ENCODE measurements at regions not wholly inside any gene's neighbourhood (a gene's known extent, or its start where the extent isn't known, plus 50 kb on each side); places are given as distances from the start of the nearest gene placed in this dataset.
"Not testable (repeated sequence)": the region's sequence is repeated elsewhere in the genome, so short reads cannot be mapped to it uniquely, and the experiment has no call there.

- no peak for DNase-seq
Observed at GRCh38 chr2:10225291-10226037, 77.2 kb upstream of the HPCAL1 start.

DNA sequence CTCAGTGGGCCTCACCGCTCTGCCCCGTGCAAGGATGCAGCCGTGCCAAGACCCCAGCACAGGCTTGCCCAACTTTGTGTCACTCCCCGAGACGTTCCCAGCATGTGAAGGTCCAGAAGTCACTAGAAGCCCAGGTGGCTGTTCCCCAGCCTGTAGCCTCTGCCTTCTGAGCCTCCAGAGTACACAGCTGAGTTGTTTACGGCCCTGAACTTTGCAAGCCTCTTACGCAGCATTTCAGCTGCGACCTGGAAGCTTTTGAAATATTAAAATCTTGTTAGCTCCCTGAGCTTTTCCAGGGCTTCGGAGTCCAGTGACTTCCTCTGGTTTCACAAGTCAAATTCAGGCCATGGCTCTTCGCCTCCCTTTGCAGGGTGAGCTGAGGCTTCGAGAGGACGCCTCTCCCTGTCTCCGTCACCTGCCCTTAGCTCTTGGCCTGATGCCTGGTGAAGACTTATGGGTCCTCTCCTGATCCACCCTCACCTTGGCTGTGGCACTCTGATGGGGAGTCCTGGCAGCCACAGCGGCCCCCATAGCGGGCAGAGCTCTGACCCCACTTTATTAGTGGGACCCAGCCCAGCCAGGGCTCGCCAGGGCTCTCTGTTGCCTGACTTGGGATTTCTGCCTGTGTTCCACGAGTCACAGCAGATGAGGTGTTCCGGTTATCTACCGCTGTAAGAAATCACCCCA is 76.5 kb upstream of the HPCAL1 start:
- no peak for DNase-seq

DNA sequence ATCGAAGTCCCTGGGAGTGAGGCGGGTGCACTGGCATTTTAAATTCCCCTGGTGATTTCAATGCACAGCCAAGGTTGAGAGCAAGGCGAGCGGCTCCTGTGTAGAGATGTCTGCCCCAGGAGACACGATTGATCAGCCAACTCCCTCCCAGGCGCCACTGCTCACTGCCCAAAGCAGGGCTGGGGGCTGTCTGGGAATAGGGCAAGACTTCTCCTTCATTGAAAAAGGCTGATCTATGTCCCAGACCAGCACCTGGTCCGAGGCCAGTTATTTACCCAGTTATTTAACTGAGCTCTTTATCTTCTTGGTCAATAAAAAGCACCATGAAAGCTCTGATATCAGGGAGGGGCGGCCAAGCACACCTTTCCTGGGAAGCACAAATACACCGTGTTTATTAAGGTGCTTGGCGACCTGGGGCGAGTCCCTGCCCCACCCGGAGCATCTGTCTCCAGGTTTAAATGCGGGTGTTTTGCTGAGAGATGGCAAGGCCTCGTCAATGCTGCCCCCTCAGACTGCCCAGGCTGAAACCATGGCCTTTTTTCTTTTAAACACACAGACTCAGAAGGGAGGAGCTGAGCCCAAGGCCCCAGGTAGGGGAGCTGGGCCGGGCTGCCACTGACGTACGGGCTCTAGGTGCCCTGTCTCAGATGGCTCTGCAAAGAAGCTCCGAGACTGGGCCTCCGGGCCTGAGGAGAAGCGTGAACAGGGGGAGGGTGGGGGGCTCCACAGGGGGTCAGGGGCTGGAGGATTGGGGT is 73.9 kb upstream of the HPCAL1 start:
- DNase-seq = no peak

- no peak for DNase-seq
Observed at GRCh38 chr2:10229462-10230099, 73.1 kb upstream of the HPCAL1 start.

DNA sequence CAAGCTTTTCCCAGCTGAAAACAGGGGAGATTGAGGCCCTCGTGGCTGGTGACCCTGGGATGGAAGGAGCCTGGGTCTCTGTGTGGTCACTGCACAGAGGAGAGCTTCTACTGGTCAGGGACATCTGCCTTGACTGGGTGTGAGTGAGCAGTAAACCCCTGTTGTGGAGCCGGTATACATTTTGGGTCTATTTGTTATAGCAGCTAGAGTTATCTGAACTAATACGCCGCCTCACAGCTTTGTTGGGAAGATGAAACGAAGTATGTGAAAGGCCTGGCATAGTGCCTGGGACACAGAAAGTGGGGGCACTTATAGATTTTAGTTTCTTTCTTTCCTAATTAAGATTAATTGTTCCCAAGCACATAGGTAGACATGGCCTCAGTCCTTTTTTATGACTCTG is 72.2 kb upstream of the HPCAL1 start:
- DNase-seq = no peak

DNA sequence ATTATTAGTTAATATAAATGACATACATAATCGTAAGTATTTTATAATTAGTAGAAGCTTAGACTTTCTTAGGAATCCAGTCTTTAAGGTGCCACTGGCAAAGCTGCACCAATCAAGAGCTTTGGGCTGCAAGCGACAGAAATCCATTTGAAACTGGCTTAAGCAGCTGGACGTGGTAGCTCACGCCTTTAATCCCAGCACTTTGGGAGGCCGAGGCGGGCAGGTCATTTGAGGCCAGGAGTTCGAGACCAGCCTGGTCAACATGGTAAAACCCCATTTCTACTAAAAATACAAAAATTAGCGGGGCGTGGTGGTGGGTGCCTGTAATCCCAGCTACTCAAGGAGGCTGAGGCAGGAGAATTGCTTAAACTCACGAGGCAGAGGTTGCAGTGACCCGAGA is 71.8 kb upstream of the HPCAL1 start:
- not testable (repeated sequence) for DNase-seq

GRCh38 chr2:10231551-10232085 is 71.1 kb upstream of the HPCAL1 start:
- no peak for DNase-seq

GRCh38 chr2:10232096-10232815 is 70.4 kb upstream of the HPCAL1 start:
- no peak for DNase-seq

- DNase-seq = no peak
Observed at GRCh38 chr2:10233131-10234012, 69.3 kb upstream of the HPCAL1 start.

GRCh38 chr2:10234013-10234306 is 68.7 kb upstream of the HPCAL1 start:
- DNase-seq = peak; percentile 18

GRCh38 chr2:10234409-10235094 is 68.2 kb upstream of the HPCAL1 start:
- no peak for DNase-seq

DNA sequence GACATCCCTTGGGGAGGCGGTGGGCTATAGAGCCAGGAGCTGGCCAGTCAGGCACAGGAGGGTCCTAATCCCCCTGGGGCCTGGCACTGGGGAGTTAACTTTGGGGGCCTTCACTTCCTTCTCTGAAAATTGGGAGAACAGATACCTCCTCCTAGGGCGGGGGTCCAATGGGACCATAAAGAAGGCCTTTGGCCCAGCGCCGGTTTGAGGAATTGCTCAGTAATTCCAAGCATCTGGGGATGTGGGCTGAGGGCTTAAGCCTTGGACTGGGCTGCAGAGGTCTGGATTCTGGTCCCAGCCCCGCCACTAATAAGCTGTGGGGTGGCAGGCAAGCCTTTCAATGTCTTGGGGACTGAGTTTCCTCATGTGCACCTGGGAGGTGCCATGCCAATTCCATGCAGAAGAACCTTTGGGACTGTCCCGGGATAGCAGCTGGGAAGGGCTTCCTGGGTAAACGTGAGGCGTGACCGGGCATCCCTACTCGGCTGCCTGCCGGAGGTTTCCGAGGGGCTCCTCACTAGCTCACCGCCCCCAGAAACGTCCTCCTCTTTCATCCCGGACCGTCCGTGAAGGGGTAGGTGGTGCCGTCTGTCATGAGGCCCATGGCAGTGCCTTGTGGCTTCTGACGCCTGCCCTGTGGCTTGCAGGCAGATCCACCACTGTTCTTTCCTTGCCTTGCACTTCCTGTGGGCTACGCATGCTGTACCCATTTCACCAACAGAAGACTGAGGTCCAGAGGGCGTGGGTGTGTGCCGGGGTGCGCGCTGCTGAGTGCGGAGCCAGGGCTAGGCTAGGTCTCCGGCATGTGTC is 67.4 kb upstream of the HPCAL1 start:
- no peak for DNase-seq

GRCh38 chr2:10235909-10236550 is 66.7 kb upstream of the HPCAL1 start:
- no peak for DNase-seq

DNA sequence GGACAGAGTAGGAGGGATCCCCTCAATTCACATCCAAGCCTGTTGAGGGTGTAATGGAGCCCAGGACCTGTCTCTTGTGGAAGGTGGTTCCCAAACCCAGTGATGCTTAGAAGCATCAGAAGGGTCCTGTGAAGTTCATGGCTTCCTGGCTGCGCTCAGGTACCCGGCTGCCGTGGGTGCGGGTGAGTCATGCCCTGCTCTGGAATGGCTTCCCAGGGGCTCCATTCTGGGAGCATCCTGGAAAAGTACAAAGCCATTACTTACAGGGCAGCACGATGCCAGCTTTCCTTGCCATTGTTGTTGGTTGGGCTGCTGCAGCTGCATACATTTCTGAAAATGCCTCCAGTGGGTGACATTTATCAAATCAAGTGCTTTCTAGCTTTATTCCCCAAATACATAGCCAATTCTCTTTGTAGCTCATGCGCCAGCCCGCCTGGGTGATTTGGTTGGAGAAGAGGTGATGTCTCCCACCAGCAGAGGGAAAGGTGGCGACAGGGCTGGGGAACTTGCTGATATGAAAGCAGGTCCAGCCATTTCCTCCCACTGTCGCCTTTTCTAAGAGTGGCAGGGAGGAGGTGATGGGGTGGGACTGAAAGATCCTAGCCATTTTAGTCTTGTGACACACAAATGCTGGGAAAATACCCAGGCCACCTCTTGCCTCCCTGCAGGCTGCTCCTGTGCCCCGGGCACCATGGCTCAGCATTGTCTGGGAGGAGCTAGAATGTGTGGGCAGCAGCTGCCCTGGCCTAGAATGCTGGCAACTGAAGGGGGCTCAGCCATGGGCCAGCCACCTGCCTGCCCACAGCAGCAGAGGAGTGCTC is 65.9 kb upstream of the HPCAL1 start:
- DNase-seq = no peak

DNA sequence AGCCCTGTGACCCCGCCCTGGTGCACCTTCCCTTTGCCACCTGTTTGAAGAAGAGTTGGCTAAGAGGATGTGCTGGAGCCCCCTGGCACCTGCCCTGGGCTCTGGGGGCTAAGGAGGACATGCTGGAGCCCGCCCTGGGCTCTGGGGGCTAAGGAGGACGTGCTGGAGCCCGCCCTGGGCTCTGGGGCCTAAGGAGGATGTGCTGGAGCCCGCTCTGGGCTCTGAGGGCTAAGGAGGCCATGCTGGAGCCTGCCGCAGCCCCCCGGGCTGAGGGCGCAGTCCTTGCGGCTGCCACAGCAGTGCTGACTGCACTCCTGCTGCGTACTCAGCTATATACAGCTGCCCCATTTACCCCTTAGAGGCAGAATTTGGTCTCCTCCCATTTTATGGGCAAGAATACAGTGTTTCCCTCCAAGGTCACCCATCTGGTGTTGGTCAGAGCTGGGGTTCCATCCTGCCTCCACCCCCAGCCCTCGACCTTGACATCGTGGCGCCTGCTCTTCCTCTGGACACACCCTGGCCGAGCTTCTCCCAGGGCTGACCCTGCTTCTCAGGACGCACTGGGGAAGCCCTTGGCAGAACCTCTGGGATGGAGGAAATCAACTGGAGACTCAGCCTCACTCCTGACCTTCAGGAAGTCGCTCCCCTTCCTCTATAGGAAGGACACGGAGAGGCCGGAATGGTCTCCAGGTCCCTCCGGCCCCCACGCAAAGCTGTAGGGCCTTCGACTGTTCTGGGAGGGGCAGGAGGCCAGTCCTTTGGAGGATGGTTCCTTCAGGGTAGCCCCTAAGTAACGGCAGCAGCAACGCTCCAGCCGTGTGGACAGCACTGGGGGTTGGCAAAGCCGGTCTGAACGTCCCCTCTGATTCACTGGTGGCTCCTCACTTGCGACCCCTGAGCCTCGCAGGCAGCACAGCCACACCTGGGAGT is 65.0 kb upstream of the HPCAL1 start:
- no peak for DNase-seq

GRCh38 chr2:10238396-10238795 is 64.3 kb upstream of the HPCAL1 start:
- no peak for DNase-seq

DNA sequence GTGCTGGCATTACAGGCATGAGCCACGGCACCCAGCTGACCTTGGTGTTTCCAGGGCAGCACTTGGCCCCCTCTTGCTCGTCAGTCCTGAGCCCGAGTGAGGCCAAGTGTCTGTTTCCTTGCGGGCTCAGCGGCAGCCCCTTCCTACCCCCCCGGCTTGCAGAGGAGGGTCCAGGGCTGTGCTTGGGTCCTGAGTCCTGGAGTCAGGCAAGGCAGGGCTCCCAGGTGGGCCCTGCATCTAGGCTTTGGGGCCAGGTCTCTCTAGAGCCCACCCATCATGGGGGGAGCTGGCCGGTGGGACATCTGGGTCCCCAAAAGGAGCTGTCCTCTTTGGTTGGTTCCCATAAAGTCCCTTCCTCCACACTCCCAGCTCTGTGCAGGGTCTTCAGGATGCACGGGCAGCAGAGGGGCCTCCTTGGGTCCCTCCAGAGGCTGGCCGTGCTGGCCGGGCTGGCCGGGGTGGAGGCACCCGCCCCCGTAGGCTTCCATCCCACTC is 63.7 kb upstream of the HPCAL1 start:
- DNase-seq = no peak

Measured in hematopoietic multipotent progenitor cell treated with erythropoietin and hydrocortisone succinate and interleukin-3 and kit ligand, for 4 days (in vitro differentiated cells).